ENCODE measurements at regions not wholly inside any gene's neighbourhood (a gene's known extent, or its start where the extent isn't known, plus 50 kb on each side); places are given as distances from the start of the nearest gene placed in this dataset.
"Not testable (repeated sequence)": the region's sequence is repeated elsewhere in the genome, so short reads cannot be mapped to it uniquely, and the experiment has no call there.

DNA sequence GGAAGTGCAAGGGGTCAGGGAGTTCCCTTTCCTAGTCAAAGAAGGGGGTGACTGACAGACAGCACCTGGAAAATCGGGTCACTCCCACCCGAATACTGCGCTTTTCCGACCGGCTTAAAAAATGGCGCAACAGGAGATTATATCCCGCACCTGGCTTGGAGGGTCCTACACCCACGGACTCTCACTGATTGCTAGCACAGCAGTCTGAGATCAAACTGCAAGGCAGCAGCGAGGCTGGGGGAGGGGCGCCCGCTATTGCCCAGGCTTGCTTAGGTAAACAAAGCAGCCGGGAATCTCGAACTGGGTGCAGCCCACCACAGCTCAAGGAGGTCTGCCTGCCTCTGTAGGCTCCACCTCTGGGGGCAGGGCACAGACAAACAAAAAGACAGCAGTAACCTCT lies 333.8 kb downstream of the CENPW start:
- not testable (repeated sequence) for DNase-seq

DNA sequence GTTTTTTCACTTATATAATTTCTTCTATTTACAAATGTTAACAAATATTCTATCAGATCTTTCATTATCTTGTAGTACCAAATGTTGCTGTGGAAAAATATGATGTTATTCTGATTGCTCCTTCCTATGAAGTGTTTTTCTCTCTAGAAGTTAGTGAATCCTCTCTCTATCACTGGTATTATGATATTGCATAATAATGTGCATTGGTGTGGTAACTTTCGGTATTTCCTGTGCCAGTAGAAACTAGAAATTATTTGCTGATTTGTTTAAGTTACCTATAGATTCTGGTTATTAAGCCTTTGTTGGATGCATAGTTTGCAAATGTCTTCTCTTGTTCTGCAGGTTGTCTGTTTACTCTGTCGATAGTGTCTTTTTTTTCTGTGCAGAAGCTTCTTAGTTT lies 342.5 kb downstream of the CENPW start:
- no peak for DNase-seq

DNA sequence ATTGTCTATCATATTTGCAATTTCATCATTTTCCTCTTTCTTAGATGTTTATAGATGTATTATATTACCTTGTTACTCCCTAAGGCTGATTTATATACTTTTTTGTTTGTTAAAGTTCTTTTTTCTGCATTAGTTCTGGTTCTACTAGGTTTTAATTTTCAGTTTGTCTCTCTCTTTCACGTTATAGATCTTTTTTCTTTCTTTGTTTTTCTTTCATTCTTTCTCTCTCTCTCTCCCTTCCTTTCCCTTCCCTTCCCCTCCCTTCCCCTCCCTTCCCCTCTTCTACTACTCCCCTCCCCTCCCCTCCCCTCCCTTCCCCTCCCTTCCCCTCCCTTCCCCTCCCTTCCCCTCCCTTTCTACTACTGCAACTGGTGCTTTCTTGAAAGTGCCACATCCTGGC lies 345.3 kb downstream of the CENPW start:
- no peak for DNase-seq

DNA sequence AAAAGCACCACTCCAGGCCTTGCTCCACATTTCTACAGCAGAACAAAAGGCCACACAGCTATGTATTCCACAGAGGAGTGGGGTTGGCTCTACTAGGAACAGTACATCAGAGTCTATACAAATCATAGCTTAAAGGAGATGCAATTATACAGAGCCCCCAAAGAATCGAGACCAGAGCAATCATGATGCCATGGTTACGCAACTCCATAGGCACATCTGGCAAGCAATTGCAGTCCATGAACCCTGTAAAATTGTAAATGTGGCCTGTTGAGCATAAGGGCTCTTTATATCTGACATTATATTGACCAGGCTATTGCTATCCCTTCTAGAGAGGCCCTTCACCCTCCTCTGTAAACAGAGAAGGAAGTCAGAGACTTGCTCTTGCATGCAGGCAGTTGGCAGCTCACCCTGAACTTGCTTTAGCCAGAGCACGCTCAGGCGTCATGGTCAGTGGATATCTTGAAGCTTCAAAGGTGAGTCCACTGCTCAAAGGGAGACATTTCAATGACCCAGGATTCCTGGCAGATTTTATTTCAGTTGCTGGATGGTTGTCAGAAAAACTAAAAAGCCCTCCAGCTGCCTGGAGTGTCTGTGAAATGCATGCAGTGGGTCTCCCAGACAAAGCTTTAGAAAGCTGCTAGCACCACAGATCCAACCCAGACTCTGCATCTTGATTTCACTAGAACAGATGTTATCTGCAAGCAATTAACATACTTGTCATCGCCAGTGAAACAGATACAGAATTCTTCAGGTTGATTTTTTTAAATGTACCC lies 357.2 kb downstream of the CENPW start:
- DNase-seq = no peak

- no peak for DNase-seq
Measured at GRCh38 chr6:126698732-126699240, 358.9 kb downstream of the CENPW start.

DNA sequence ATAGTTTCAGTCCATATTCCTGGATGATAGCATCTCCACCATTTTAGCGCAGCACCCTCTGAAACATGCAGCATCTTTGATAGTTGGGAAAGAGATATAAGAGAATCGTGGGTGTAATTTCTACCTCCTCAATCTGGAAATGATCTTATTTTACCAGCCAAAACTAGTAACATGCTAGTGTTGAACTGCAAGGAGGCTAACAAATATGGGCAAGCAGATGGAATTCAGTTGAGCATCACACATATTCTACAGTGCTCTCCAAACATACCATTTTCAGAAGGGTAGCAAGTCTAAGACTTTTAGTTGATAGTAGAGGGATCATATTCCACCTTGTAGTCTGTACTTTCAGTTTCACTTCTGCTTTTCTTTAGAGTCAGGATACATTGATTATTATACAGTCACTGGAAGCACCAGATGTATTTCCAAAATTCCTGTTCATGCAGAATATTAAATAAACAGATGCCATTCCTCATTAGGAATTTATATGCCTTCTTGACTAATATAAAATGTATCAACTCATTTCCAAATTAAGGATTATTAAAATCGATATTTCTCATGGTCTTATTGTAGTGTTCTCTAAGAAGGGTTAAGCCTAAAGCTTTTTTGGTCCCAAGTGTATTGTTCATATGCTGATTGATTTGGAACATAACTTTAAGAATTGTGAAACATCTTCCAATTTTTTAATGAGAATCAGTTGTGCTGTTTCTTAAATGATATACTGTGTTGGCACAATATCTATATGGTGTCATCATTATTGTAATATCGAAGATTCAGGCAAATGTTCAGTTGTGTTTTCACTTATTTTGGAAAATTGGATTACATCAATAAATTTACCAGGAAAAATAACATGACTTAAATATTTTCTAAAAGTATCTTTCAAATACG lies 362.0 kb downstream of the CENPW start:
- no peak for DNase-seq

DNA sequence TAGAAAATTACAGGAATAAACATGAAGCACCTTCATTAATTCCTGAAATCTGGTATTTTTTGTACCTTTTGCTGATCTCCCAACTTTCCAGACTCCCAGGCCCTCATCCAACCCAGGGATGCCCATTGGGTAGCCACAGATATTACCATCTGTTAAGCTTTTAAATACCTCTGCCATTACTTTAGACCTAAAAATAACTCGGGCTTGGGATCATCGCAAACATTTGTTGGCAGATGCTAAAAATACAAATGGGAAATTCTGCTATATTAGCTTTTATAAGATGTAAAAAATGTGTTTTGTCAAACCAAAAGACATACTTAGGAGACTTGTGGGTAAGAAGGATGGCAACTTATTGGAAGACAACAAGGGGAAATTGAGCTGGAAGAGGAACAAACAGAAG lies 376.1 kb downstream of the CENPW start:
- DNase-seq = no peak

GRCh38 chr6:126716826-126717509 lies 377.1 kb downstream of the CENPW start:
- DNase-seq = no peak

GRCh38 chr6:126718600-126719327 lies 378.8 kb downstream of the CENPW start:
- no peak for DNase-seq

DNA sequence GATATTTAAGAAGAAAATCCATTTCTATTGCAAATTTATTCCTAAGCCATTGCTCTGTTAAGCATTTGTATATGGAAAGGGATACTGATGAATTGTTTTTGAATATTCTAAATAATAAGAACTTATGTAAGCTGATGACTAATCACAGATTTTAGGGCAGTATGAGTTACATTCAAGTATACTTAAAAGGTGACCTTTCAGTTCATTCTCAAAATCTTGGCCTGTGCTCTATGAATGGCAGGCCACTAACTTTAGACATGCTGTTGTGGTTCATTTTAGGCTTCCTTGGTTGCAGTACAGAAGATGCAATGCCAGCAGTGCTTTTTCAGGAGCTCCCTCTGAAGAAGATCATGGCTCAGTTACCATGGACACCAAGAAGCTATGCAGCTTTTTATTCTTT lies 380.4 kb downstream of the CENPW start:
- DNase-seq = no peak

DNA sequence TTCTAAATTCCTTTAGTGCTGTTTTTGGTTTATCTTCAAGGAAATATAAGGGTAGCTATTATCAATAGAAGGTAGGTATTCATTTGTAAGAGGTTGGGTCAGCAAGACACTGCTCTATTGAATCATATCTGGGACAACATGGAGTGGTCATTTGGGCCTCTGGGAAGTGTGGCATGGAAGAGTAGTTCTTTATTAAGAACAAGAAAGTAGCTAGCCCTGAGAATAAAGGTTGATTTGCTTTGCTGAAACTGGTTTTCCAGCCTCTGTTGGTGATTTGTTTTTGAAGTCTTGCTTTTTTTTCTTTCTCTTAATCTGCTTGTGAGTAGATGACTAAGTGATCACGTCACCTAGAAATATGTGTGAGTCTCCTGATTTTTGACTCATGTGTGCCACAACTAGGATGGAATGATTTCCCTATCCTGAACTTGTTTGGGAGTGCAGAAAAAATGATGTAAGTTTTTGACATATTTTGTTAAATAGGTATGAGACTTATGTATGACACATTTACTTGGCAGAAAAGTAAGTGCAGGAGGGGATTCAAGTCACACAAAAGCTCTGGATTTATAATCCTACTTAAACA lies 381.8 kb downstream of the CENPW start:
- DNase-seq = no peak

- no peak for DNase-seq
Measured at GRCh38 chr6:126722411-126722810, 382.5 kb downstream of the CENPW start.

DNA sequence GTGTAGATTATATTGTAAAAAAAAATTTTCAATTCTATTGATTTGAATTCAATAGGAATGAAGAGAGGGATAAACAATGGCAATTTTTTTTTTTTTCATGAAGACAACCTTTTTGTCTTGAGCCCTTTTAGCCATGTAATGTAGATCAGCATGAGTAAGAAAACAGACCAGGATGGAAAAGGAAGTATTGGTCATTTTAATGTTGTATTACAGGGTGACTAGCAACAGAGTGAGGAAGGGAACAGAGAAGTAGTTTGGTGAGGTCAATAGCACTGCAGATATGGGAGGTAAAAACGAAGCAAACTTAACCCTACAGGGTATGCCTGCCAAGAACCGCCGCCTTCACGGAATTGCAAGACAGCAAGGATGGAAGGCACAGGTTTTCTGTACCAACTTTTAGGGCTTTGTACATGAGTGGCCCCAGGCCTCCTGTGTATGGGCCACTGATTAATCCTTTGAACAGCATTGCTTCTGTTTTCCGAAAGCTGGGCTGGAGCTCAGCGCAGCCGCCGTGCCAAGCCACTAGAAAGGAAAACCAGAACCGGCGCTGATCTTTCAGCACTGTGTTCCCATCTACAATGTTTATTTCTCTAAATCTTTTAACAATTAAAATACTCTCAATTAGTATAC lies 383.7 kb downstream of the CENPW start:
- no peak for DNase-seq

DNA sequence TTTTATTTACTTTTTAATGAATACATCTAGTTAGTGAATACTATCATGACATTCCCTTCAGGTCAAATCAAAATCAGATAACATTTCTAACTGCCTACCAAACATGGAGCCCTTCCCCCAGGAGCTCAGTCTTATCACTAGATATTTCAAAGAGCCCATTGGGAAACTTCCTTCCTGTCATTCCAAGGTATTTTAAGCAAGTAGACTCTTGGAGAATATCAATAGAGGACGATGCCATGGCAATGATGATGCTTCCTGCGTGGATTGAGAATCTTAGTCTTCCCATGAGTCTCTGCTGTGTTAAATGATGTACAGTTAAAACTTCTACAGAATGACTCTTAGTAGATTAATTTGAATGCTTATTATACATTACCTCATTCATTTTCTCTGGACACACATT lies 384.9 kb downstream of the CENPW start:
- no peak for DNase-seq

- DNase-seq = not testable (repeated sequence)
Measured at GRCh38 chr6:126726454-126726853, 386.5 kb downstream of the CENPW start.

DNA sequence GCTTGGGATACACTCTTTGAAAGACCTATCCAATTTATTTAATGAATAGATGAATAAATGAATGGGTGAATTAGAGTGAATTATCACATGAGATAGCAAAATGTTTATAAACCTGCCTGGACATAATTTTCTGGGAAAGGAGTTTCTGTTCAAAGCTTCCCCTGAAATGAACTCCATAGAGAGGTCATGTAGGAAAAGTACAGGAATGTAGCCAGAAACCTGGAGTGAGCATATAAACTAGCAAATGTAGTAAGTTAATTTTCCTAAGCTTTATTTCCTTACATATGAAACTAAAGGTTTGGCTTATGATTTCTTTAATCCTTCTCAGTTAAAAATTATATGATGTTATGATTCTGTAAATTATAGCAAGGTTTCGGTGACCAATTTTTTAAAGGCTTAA lies 380.3 kb upstream of the RSPO3 start:
- DNase-seq = no peak

DNA sequence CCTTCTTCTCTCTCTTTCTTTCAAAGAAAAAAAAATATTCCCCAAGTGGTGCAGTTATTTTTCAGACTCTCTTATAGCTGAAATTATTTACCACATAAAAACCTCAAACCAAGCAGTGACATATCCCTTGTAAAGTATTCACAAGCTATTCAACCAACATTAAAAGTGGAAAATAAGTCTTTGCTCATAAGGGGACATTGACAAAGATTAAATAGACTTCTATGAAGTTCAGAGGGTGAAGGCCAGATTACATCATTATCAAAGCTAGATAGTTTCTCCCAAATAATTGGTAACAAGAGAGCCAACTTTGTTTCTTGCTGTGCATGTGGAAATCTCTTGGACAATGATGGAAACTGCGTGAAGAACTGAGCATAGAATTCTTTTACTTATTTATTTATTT lies 379.8 kb upstream of the RSPO3 start:
- DNase-seq = no peak

GRCh38 chr6:126743076-126743475 lies 375.4 kb upstream of the RSPO3 start:
- no peak for DNase-seq

GRCh38 chr6:126747728-126748540 lies 370.5 kb upstream of the RSPO3 start:
- no peak for DNase-seq

DNA sequence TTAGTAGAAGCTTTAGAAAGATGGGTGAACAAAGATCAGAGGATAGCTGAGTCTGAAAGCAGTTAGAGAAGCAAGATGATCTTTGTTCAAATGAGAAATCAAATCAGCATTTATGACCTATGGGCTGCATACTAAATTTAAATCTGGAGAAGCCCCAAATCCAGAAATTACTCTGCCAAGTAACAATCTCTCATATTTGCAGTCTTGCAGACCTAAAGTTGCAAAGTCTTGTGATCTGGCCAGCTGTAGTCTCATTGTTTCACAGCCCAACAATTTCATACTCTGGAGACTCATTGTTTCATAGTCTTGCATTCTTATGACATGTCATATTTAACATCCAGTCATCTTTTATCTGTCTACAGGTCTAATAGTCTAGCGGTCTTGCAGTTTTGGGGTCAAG lies 364.9 kb upstream of the RSPO3 start:
- no peak for DNase-seq

DNA sequence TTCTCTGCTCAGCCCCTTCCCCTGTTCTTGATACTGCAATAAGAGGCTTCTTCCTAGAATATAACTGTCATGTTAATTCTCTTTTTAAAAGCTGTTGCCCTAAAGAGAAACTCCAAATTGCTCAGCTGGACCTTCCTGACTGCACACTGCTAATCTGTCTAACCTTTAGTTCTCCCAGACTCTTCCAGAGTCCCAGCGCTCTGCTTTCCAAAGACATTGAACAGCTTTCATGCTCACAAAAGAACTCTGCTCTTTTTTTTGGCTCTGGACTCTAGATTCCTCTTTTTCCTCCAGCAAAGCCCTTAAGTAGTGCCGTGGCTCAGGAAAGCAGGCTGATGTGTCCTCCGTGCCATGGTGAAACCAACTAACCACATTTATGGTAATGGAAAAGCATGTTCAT lies 356.6 kb upstream of the RSPO3 start:
- DNase-seq = no peak
